ENCODE measurements at regions not wholly inside any gene's neighbourhood (a gene's known extent, or its start where the extent isn't known, plus 50 kb on each side); places are given as distances from the start of the nearest gene placed in this dataset.

DNA sequence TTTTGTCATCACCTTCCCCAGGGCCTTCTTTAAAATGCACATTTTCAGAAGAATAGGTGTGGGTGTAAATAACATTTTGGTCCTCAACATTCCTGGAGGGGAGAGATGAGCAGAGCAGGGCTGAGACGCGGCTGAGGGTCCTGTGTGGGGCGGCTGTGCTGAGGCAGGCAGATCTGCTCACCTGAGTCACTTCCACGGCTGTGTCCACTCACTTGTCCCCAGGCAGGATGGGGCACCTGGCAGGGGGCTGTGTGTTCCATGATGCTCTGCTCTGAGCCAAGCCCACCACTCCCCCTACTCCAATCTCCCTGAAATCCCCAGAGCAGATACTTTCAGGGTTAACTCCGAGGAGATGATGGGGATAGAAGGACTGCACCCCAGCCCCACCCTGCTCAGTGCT lies 93.8 kb downstream of the GLRX3 start:
- no peak for DNase-seq

DNA sequence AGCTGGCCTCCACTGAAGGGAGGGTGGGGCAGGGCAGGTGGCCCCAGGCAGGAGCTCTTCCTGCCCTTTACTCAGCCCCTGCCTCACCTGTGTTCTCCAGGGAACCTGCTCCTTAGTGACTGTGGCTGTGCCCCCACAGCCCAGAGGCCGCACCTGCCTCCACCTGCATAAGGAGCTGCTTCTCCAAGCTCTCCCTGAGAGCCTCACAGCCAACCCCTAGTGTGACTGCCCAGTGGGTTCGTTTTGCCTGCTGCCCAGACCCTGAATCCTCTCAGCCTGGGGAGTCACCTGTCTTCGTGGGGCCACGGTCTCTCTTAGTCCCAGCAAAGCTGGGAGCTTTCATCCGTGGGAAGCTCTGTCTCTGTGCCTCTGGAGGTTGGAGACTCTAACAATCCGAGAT lies 94.4 kb downstream of the GLRX3 start:
- DNase-seq: no peak

DNA sequence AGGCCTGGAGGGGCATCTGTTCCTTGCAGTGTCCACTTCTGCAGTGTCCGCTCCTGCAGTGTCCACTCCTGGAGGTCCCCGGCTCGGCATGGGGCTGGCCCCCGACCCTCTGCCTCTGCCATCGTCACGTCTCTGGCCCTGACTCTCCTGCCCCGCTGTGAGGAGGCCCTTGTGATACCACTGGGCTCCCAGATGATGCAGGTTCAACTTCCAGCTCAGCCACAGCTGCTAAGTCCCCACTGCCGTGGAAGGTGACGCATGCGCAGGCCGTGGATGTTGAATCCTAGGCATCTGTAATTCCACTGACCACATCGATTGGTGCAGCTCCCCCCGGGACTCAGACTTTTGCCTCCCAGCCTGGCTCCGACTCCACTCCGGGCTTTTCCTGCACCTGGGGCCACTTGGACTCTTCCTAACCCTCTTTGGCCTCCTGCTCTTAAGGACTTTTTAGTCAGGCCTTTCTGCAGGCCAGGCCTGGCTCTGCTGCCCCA lies 95.1 kb downstream of the GLRX3 start:
- DNase-seq: no peak

DNA sequence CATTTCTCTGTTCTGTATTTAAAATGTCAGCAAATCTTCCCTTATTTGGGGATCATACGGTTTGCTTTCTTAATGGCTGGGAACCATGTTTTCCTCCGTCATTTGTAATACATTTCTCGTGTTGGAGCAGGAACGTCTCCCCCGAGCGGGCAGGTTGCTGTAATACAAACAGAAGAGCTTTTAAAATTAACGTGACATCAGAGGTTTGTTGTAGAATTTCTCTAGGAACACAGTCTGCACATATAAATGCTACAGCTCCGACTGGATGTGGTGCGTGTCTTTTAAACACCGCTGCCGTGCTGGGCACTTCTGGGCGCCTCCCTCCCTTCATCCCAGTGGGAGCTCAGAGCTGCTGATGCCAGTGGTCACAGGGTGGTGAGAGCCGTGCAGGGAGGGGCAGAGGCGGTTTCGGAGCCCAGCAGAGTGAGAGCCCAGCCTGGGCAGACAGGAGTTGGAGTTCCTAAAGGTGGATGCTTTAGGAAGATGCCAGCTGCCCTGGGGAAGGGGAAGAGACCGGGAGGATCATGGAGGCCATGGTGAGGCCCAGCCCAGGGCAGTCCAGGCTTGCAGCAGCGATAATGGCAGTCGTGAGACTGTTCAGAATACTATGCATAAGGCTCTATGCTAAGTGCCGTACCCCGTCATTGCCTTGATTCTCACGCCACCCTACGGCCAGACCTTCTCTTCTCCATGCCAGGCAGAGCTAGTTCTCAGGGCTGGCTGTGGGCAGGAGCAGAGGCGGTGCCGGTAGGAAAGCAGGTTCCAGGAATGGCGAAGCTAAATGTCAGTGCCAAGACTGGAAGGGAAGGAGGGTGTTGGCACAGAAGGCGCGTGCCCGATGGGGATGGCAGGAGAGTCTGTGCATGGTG lies 96.2 kb downstream of the GLRX3 start:
- DNase-seq: no peak

DNA sequence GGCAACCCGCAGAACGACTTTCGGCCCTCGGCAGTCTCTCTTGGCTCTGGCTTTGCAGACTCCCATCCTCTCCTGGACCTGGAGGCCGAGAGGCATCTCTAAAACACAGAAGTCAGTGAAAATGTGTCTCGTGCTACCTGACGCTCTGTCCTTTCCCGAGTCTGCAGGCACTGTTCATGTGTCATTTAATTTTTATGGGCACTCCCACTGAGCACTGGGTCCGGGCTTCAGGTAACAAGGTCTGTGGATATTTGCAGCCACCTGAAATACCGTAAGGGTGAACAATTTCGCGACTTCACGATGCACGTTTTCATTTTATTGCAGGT lies 96.8 kb downstream of the GLRX3 start:
- DNase-seq: no peak

DNA sequence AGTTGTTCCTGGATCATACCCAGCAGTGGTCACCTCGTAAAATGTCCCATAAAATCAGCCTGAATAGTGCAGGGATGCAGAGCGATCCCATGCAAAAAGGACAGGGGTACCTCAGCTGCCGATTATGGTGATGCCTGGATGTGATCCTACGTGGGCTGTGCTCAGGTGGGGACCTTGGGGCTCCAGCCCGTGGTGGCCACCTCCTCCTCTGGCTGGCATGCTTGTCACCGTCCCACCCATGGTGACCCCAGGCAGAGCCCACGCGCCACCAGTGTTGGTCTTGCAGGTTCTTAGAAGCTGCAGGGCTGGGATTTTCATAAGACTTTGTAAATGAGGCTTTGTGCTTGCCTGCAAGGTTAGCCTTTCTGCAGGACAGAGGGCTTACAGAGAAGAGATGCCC lies 97.2 kb downstream of the GLRX3 start:
- no peak for DNase-seq

DNA sequence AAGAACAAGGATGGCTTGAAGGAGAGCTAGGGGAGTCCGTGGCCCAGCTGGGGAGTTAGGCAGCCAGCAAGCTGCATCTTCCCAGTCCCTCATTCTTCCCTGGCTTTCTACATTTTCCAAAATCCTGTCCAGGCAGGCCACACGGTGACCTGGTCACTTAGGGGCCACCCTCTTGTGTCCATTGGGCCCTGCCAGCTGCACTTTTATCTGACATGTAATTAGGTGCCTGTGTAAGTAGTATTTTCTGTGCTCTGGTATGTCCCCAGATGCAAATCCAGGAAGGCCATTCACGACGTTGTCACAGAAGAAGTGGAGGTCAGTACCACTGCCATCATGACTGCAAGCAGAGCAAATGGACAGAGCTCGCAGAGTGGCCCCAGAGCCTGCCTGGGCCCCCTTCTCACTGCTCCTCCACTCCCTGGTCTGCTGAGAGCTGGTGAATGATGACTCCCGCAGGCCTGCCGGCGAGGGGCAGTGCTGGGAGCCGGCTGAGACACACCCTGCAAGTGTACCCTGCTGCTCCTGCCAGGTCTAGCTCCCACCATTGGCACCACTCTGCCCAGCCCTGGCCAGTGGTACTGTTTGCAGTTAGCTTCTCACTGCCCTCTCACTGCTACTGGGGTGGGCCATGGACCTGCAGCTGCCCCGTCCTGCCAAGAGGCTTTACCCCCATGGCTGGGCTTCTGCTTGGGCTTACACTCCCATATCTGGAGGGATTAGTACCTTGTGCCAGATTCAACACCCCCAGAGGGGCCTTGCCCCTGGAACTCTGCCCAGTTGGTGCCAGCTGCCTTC lies 98.2 kb downstream of the GLRX3 start:
- DNase-seq: no peak

DNA sequence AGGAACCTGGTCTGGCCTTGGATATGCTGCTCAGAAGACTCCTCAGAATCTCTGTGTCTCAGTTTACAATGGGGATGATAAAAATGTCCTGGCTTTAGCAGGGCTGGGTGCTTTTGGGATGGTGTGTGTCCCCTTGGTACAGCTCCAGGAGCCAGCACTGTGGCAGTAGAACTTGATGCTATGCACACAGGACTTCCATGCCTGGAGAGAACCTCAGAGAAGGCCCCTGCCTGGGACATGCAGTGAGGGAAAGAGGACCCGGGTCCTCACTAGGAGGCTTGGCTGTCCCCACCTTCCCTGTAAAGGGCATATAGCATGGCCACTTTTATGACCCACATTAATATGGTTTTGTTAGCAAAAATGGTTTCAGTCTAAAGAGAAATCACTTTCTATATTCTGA lies 100.5 kb downstream of the GLRX3 start:
- DNase-seq: no peak

DNA sequence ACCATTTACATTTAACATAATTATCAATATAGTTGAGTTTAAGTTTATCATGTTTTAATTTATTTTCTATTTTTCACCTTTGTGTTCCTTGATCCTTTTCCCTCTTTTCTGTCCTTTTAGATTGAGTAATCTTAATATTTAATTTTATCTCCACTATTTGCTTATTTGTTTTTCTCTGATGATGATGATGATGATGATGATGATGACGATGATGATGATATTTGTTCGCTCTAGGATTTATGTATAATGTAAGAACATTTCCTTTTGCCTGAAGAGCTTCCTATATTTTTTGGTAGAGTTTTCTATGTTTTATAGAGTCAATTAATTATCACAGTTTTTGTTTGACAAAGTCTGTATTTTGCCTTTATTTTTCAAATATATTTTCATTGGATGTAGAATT lies 104.2 kb downstream of the GLRX3 start:
- DNase-seq: no peak

DNA sequence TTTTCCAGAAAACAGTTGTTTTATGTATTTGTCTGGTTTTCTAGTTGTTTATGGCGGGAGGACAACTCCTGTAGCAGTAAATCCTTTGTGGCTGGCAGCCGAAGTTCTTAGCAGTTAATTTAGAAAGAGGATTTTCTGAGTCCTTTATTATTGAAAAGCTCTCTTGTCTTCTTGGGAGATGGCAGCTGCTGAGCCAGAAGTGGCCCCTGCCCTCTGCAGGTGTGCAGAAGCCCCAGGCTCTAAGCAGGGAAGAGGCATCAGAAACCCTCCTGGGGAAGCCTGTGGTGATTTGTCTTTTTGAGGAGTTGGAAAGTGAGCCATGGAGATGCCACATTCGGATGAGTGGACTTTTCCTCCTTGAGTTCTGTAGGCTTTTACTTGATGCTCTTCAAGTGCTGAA lies 106.3 kb downstream of the GLRX3 start:
- DNase-seq: no peak

DNA sequence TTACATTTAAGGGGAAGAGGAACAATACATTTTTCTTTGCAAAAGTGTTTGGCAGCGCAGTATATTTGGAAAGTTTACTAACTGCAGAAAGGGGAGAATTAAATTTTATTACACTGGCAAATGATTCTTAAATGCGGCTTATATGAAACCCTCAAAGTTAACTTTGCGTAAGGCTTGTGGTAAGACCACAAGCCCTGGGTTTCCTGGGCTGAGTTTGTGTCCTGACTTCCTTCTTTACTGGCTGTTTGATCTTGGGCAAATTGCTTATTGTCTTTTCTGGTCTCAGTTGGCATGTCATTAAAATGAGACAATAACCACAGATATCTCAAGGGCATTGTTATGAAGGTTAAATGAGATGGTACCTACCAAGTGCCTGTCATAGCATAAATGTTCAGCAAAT lies 106.8 kb downstream of the GLRX3 start:
- DNase-seq: no peak

DNA sequence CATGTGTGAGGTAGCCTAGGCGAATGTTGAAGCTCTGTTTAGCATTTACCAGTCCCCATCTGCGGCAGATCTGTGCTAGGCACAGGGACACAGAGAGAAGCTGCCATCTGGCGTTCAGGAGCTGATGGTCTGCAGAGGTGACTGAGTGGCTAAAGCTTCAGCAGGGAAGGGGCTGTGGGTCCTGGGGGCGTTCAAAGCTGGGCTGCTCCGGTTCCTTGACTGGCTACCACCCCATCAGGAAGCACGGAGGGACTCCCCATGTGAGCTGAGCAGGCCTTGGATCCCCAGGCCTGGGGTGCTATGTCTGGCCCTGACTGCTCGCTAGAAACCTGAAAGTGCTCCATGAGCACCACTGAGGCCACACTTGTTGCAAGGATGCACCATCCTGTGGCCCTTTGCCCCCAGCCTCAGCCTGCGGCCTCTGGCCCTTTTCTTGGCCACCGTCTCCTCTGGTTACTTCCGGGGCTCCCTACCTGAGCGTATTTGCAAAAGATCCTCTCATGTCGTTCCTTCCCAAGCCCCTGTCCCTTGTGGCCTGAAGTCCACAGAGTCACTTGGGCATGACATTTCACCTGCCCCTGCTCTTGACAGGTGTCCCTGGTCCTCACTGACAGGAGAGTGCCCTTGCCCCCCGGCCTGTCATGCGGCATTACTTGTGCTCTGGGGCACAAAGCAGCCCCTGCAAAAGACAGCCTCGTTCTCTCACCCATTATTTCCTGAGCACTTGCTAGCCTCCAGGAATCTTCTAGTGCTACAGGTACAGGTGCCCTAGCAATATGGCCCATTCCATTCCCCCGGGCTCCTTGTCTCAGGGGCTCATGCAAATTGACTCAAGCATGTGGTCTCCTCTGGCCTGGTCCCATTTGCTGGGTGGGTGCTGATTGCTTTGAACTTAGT lies 108.1 kb downstream of the GLRX3 start:
- DNase-seq: no peak

DNA sequence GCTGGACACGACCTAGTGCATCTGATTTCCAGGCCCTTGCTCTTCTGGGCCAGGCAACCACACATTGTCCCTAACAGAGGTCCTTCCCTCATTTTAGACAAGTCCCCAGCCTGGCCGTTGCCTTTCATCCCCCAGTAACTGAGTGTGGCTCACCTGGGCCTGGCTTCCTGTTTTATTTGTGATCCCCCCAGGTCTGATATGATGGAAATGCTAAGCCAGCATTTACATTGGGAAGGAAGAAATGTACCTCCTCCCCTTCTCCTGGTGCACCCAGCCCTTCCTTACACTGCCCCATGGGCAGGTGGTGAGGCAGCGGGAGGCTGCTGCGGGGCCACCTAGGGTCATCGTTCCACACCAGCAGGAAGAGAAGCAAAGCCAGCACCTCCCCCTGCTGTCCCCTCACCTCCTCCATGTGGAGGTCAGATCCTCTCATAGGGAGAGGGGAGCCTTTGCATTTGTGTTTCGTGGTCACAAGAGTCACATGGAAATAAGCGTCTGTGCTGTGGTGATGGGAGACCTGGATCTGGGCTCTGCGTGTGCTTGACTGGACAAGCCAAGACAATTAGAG lies 108.8 kb downstream of the GLRX3 start:
- DNase-seq: no peak

DNA sequence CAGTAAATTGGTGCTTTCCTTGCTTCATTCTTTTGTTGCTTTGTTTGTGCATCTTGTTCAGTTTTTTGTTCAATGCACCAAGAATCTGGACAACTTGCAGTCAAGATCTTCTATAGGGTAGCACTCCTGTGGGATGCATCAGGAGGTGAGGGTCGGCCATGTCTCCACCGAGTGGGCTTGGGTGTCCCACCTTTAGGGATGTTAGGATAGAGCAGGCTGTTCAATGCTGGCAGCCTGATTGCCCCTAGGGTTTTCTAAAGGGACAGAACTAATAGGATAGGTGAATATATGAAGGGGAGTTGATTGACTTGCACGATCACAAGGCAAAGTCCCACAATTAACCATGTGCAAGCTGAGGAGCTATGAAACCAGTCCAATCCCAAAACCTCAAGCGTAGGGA lies 109.9 kb downstream of the GLRX3 start:
- no peak for DNase-seq

DNA sequence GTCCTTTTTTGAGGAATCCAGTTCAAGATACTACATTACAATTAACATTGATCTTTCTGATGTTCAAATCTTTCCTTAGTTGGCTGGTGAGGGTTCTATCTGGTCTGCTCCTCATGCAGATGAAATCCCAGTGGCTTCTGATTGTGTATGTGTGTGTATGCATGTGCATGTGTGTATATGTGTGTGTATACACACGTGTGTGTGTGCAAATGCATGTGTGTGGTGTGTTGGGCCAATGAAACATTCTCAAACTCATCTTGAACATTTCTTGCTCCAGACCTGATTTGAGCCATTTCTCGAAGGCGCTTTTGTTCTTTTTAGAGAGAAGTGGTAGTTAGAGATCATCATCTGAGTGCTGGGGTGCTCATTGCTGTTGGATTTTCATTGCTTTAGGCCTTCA lies 113.9 kb downstream of the GLRX3 start:
- no peak for DNase-seq

DNA sequence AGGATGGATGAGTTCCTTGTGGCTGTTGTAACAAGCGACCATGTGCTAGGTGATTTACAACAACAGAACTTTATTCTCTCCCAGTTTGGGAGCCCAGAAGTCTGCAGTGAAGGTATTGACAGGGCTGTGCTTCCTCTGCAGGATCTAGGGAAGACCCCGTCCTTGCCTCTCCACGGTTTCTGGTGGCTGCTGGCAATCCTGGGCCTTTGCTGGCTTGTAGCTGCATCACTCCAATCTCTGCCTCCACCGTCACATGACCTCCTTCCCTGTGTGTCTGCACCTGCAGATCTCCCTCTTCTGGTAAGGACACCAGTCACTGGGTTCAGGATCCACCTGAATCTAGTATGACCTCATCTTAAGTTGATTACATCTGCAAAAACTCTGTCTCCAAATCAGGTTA lies 115.6 kb downstream of the GLRX3 start:
- DNase-seq: no peak

DNA sequence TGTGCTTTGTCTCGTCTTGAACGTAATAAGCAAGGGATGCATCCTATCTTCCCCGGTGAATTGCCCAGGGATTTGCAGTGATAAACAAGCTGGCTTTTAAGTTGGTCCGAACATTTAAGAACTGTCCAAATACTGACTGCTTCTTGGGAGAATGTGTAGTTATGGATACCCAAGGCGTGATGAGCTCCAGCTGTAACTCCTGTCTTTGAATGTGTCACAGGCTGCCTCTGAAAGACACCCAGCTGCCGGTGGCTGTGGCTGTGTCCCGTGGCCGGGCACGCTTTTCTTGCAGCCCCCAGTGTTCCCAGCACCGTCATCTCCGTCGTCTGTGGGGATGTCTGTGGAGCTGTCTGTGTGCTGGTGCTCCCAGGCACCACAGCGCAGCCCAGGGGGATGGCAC lies 118.1 kb downstream of the GLRX3 start:
- no peak for DNase-seq

DNA sequence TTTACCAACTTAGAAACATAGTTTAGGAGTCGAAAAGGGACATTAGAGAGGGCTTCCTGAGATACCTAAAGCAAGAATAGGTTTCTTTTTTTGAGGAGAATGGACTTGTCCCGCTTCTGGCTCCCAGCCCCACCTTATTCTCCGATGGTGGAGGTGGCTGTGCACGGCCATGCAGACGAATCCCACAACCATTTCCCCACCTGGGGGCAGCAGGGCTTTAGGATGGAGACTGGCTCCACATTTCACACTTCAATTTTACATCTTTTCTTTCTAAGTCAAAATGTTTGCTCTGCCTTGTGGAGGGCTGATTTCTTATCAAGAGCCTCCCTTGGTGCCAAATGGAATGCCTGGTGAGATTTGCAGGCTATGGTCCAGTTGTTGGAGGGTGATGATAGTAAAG lies 118.5 kb downstream of the GLRX3 start:
- no peak for DNase-seq

DNA sequence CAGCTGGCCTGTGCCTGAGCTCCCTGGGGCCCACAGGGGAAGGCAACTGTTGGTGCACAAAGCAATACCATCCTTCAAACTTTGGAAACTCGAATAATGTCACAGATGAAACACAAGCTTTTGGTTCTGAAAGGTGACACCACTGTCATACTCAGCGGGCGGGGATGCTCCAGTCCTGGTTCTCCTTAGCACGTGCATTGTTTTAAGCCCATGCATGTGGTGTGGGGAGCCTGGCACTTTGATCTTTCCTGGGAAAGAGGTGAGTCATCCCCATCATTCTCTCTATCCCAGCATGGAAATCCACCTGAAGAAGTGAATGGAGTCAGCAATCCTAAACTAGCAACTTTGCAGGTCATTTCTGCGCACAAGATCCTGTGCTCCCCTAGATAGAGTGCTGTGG lies 119.6 kb downstream of the GLRX3 start:
- no peak for DNase-seq

DNA sequence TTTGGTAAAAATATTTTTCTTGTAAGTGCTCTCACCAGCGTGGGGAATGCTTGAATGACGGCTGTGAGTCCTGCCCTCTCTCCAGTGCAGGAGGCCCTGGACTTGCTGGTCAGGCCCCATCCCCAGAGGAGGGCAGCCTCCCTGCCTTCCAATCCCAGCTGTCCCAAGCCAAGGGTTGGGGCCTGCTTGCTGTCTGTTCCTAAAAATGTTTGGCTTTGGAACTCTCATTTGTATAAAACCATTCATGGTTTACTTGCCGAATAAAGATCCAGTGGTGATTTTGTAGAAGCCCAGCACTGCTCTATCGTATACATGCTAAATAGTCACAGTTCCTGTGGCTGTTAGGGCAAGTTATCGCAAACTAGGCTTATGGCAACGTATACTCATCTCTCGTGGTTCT lies 121.7 kb downstream of the GLRX3 start:
- no peak for DNase-seq

DNA sequence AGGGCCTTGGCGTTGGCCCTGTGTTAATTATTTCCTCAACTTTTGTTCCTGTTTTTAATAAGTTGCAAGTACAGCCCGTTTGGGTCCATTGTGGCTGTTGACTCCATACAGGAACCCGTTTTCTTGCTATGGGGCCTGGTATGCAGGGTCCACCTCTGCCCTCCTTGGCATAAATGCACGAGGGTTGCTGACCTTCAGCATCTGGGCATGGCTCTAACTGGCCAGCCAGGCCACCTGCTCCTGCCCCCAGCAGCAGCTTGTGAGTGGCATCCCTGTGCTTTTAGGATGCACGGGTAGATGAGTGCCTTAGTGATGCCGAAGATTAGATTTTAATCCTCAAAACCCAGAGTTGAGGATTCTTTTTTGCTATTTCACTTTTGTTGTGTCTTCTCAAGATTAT lies 123.2 kb downstream of the GLRX3 start:
- DNase-seq: no peak

DNA sequence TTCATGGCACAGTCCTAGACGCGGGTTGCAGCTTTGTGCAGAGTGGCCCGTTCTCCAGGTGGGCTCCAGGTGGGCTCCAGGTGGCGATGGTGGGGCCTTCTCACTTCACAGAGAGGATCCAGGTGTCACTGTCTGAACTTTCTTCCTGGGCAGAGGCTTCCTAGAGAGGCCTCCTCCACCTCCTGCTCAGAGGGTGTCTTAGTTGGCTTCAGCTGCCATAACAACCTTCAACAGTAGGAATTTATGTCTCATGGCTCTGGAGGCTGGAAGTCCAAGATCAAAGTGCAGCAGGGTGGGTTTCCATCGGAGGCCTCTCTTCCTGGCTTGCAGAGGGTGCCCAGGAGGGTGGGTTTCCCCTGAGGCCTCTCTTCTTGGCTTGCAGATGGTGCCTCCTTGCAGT lies 125.1 kb downstream of the GLRX3 start:
- no peak for DNase-seq

DNA sequence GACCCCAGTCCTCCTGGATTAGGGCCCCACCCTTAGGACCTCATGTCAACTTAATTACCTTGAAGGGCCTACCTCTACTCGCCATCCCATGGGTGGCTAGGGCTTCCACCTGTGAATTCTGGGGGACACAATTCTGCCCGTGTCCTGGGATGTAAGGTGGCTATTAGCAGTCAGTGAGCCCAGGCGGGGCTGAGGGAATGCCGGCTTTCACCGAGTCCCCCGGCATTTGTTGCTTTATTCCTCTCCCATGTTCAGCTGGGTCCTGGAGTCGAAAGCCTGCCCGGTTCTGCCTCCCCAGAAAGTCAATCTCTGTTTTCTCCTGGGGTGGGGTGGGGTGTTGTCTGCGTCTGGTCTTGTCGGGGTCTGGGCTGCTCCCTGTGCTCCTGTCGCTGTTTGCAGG lies 125.6 kb downstream of the GLRX3 start:
- DNase-seq: no peak
